A549 (cell line): ENCODE measurements at regions not wholly inside any gene's neighbourhood (a gene's known extent, or its start where the extent isn't known, plus 50 kb on each side); places are given as distances from the start of the nearest gene placed in this dataset.

Experiments used
- ATAC-seq, 2 experiments: fragments of 200-7000 bp in 1 of 2; fragments of >200 bp in 1 of 2; cut with Nextera tagmentation in 1 of 2; cut with Tn5 transposase in 1 of 2; 3 replicates each; pipeline versions ENCODE4 v1.8.0 to v1.9.1; 2018 to 2020; ENCODE audit warnings: mild to moderate bottlenecking in 1 of 2, moderate library complexity in 1 of 2
- CTCF ChIA-PET: fragments of 300-600 bp; sonication (Branson Sonifier 250); formaldehyde crosslinking; extraction: SDS; loops from one replicate; lab custom pipeline; 2021; ENCODE audit warnings: antibody characterized with exemption, inconsistent platforms; lab: Yijun Ruan, JAX
- POLR2A ChIA-PET: fragments of 350-600 bp; formaldehyde crosslinking; extraction: SDS; loops from one replicate; lab custom pipeline; 2021; ENCODE audit warnings: antibody characterized with exemption, inconsistent platforms; lab: Yijun Ruan, JAX
- DNase-seq, 2 experiments: peaks; one replicate each; pipeline versions ENCODE4 v3.0.0 to v3.0.0-alpha.2; 2011 to 2016; ENCODE audit warnings: low read depth in 1 of 2, low spot score in 1 of 2
- FAIRE-seq: peaks from 2 replicates; lab custom pipeline; 2011; peaks lifted over from hg19 to GRCh38; lab: Jason Lieb, UNC
- H3K27ac ChIP-seq, 2 experiments: fragments of >200 bp; sonication (Bioruptor Twin); formaldehyde crosslinking; 3 replicates each; pipeline ENCODE4 v1.5.1; 2016 to 2017
- H3K4me1 ChIP-seq: fragments of >200 bp; sonication (Bioruptor Twin); formaldehyde crosslinking; 3 replicates; pipeline ENCODE4 v1.6.1; 2016
- H3K4me2 ChIP-seq: fragments of >200 bp; sonication (Bioruptor Twin); formaldehyde crosslinking; 3 replicates; pipeline ENCODE4 v1.6.1; 2016
- H3K4me3 ChIP-seq: fragments of >200 bp; sonication (Bioruptor Twin); formaldehyde crosslinking; 3 replicates; pipeline ENCODE4 v1.5.1; 2016
- H3K9me3 ChIP-seq: fragments of >200 bp; sonication (Bioruptor Twin); formaldehyde crosslinking; 3 replicates; pipeline ENCODE4 v1.6.1; 2016
- BHLHE40 ChIP-seq: IDR thresholded peaks from 2 replicates; pipeline ENCODE4 v1.6.1; 2012; ENCODE audit warnings: low read depth, low read length, inconsistent platforms
- CHD2 ChIP-seq: fragments of 150-350 bp; IDR thresholded peaks from 2 replicates; pipeline ENCODE4 v1.6.1; 2014; ENCODE audit warnings: low read length; ENCODE audit not compliant: partially characterized antibody
- CHD4 ChIP-seq: fragments of 200-600 bp; sonication (generic); IDR thresholded peaks from 2 replicates; pipeline ENCODE4 v1.6.1; 2016; ENCODE audit warnings: antibody characterized with exemption, mild to moderate bottlenecking, borderline replicate concordance
- CTCF ChIP-seq: fragments of >200 bp; sonication (Bioruptor Twin); formaldehyde crosslinking; IDR thresholded peaks from 3 replicates; pipeline ENCODE4 v1.5.1; 2016
- E2F6 ChIP-seq: IDR thresholded peaks from 2 replicates; pipeline ENCODE4 v1.6.1; 2012; ENCODE audit warnings: low read depth, borderline replicate concordance
- EHF ChIP-seq: fragments of 250-450 bp; sonication (Bioruptor Pico); IDR thresholded peaks from 2 replicates; pipeline ENCODE4 v1.5.0; 2020; ENCODE audit warnings: mild to moderate bottlenecking
- ESRRA ChIP-seq: fragments of 150-350 bp; IDR thresholded peaks from 2 replicates; pipeline ENCODE4 v1.6.1; 2014; ENCODE audit warnings: mild to moderate bottlenecking, low read length, borderline replicate concordance
- FOSB ChIP-seq: fragments of 250-450 bp; sonication (Bioruptor Pico); IDR thresholded peaks from 2 replicates; pipeline ENCODE4 v1.5.0; 2020; ENCODE audit warnings: mild to moderate bottlenecking, moderate library complexity
- FOSL2 ChIP-seq, 2 experiments: fragments of 450-650 bp in 1 of 2; fragments of >200 bp in 1 of 2; sonication (Bioruptor Twin) in 1 of 2; formaldehyde crosslinking; IDR thresholded peaks; 2 replicates each; pipeline versions ENCODE4 v1.5.0 to v1.6.1; 2016 to 2020; ENCODE audit warnings: mild to moderate bottlenecking in 1 of 2, moderate library complexity in 1 of 2
- HDAC2 ChIP-seq: fragments of 200-600 bp; sonication (generic); IDR thresholded peaks from 2 replicates; pipeline ENCODE4 v1.6.1; 2016
- HEYL ChIP-seq: fragments of 250-450 bp; sonication (Bioruptor Pico); IDR thresholded peaks from 2 replicates; pipeline ENCODE4 v1.8.0; 2021; ENCODE audit warnings: mild to moderate bottlenecking, moderate library complexity
- HMGXB4 ChIP-seq: fragments of 250-450 bp; sonication (Bioruptor Pico); IDR thresholded peaks from 2 replicates; pipeline ENCODE4 v1.5.0; 2021; ENCODE audit warnings: mild to moderate bottlenecking, moderate library complexity, borderline replicate concordance
- HOXA7 ChIP-seq: fragments of 250-450 bp; sonication (Bioruptor Pico); IDR thresholded peaks from 2 replicates; pipeline ENCODE4 v1.5.0; 2020; ENCODE audit warnings: mild to moderate bottlenecking, moderate library complexity
- HOXB13 ChIP-seq: fragments of 250-450 bp; sonication (Bioruptor Pico); IDR thresholded peaks from 2 replicates; pipeline ENCODE4 v1.5.0; 2020; ENCODE audit warnings: low read depth, mild to moderate bottlenecking, moderate library complexity
- HOXB5 ChIP-seq: fragments of 250-450 bp; sonication (Bioruptor Pico); IDR thresholded peaks from 2 replicates; pipeline ENCODE4 v1.5.0; 2020; ENCODE audit warnings: mild to moderate bottlenecking, moderate library complexity
- JUN ChIP-seq, 2 experiments: fragments of >200 bp; sonication (Bioruptor Twin); formaldehyde crosslinking; IDR thresholded peaks; 2 replicates in 1 of 2; 3 replicates in 1 of 2; pipeline ENCODE4 v1.6.1; 2016 to 2017
- JUNB ChIP-seq: fragments of >200 bp; sonication (Bioruptor Twin); formaldehyde crosslinking; IDR thresholded peaks from 2 replicates; pipeline ENCODE4 v1.6.1; 2016
- KDM5A ChIP-seq: fragments of 200-600 bp; sonication (generic); IDR thresholded peaks from 2 replicates; pipeline ENCODE4 v1.6.1; 2016; ENCODE audit warnings: antibody characterized with exemption, mild to moderate bottlenecking
- MAFK ChIP-seq: fragments of 450-650 bp; IDR thresholded peaks from 2 replicates; pipeline ENCODE4 v1.6.1; 2014; ENCODE audit not compliant: partially characterized antibody
- MAX ChIP-seq: IDR thresholded peaks from 2 replicates; pipeline ENCODE4 v1.6.1; 2012
- MAZ ChIP-seq: fragments of 150-350 bp; IDR thresholded peaks from 2 replicates; pipeline ENCODE4 v1.6.1; 2014; ENCODE audit warnings: antibody characterized with exemption, low read depth, low read length, borderline replicate concordance
- MYC ChIP-seq: IDR thresholded peaks from 2 replicates; pipeline ENCODE4 v1.6.1; 2012; ENCODE audit warnings: mild to moderate bottlenecking, inconsistent platforms, low read length, improper control_type of control experiment, borderline replicate concordance
- NFE2L2 ChIP-seq: fragments of 150-350 bp; conservative IDR thresholded peaks from 2 replicates; pipeline ENCODE4 v1.6.1; 2014; ENCODE audit warnings: low read length
- NPAS2 ChIP-seq: fragments of 250-450 bp; sonication (Bioruptor Pico); IDR thresholded peaks from 2 replicates; pipeline ENCODE4 v1.8.0; 2022; ENCODE audit warnings: mild to moderate bottlenecking, moderate library complexity, borderline replicate concordance
- POLR2A ChIP-seq: IDR thresholded peaks from 2 replicates; pipeline ENCODE4 v1.6.1; 2012; ENCODE audit warnings: mild to moderate bottlenecking, low read length
- RARB ChIP-seq: fragments of 250-450 bp; sonication (Bioruptor Pico); IDR thresholded peaks from 2 replicates; pipeline ENCODE4 v1.8.0; 2021; ENCODE audit warnings: mild to moderate bottlenecking, moderate library complexity
- RFX5 ChIP-seq: fragments of 450-650 bp; IDR thresholded peaks from 2 replicates; pipeline ENCODE4 v1.7.1; 2014; ENCODE audit warnings: antibody characterized with exemption, mild to moderate bottlenecking, moderate library complexity
- RNF2 ChIP-seq: fragments of 200-600 bp; sonication (generic); IDR thresholded peaks from 2 replicates; pipeline ENCODE4 v1.6.1; 2016; ENCODE audit warnings: low read depth, mild to moderate bottlenecking, antibody characterized with exemption, moderate library complexity, borderline replicate concordance
- SREBF2 ChIP-seq: fragments of 450-650 bp; IDR thresholded peaks from 2 replicates; pipeline ENCODE4 v1.6.1; 2014; ENCODE audit warnings: mild to moderate bottlenecking, moderate library complexity
- TP53 ChIP-seq: fragments of 250-450 bp; sonication (Bioruptor Pico); IDR thresholded peaks from 2 replicates; pipeline ENCODE4 v1.5.0; 2021; ENCODE audit warnings: mild to moderate bottlenecking, moderate library complexity
- ZSCAN20 ChIP-seq: fragments of 250-450 bp; sonication (Bioruptor Pico); IDR thresholded peaks from 2 replicates; pipeline ENCODE4 v1.8.0; 2022; ENCODE audit warnings: mild to moderate bottlenecking, moderate library complexity
- WGBS: methylation state at CpG from one replicate; pipeline ENCODE4 v1.1.6; 2017; ENCODE audit errors: missing lambda C conversion rate; 5-methylcytosine and 5-hydroxymethylcytosine counted together

DNA sequence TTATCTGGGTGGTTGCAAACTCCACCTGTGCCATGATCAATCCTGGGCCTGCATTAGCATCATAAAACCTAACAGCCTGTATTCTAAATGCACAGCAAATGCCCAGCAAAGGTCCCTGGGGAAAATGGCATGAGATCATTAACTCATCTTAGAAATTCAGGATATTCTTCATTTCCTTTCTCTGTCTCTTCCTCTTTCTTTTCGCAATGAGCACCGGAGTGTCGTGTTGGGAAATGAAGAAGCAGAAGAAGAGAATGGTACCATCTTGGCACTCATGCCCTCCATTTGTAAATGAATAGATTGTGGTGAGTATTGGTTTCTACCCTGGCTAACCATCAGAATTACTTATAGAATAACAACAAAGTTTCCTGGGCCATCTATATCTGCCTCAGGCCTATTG is 193.6 kb downstream of the GALC start:
- H3K27ac ChIP-seq, result no peak overlapping the region
- 77% methylated on average over 3 of the region's 3 CpGs for WGBS
- no peak for TF ChIP-seq E2F6
- TF ChIP-seq HOXB13 (CRISPR knock-in tag), result no peak
- no peak for TF ChIP-seq BHLHE40
- TF ChIP-seq HMGXB4, result no peak
- no peak for TF ChIP-seq CHD2
- no peak for TF ChIP-seq POLR2A
- no peak for TF ChIP-seq JUN (IDR thresholded peaks at IDR 0.05)
- TF ChIP-seq MYC, result no peak
- no peak for TF ChIP-seq SREBF2
- TF ChIP-seq NFE2L2, result no peak
- TF ChIP-seq MAX, result no peak
- H3K4me2 ChIP-seq, result no peak overlapping the region
- FAIRE-seq (no peak), ATAC-seq (no peak), DNase-seq (no peak)
- no peaks in the 10 kb centered on the region for H3K9me3 ChIP-seq
- no peaks in the 10 kb centered on the region for H3K4me1 ChIP-seq
- no peak overlapping the region for H3K4me3 ChIP-seq
- POLR2A ChIA-PET, result no interaction called here
- CTCF ChIA-PET, result no interaction called here

- ATAC-seq (no peak), FAIRE-seq (no peak), DNase-seq (no peak)
- no peak overlapping the region for H3K4me2 ChIP-seq
- no peak for TF ChIP-seq POLR2A
- no peak for TF ChIP-seq NPAS2 (CRISPR knock-in tag)
- no peak for TF ChIP-seq ESRRA
- no peak for TF ChIP-seq RARB (CRISPR knock-in tag)
- TF ChIP-seq KDM5A, result no peak
- TF ChIP-seq FOSB (CRISPR knock-in tag), result no peak
- no peak for TF ChIP-seq MAZ
- TF ChIP-seq HDAC2, result no peak
- no peak for TF ChIP-seq HMGXB4
- TF ChIP-seq HOXA7 (CRISPR knock-in tag), result no peak
- no peaks in the 10 kb centered on the region for H3K9me3 ChIP-seq
- H3K4me1 ChIP-seq, result no peaks in the 10 kb centered on the region
- H3K4me3 ChIP-seq, result no peak overlapping the region
- no peak overlapping the region for H3K27ac ChIP-seq
- CTCF ChIA-PET, result no interaction called here
- POLR2A ChIA-PET, result no interaction called here
- WGBS, result 27% methylated on average over 7 of the region's 7 CpGs
These were observed 196.0 kb downstream of the GALC start for GRCh38 chr14:87797001-87797400.

DNA sequence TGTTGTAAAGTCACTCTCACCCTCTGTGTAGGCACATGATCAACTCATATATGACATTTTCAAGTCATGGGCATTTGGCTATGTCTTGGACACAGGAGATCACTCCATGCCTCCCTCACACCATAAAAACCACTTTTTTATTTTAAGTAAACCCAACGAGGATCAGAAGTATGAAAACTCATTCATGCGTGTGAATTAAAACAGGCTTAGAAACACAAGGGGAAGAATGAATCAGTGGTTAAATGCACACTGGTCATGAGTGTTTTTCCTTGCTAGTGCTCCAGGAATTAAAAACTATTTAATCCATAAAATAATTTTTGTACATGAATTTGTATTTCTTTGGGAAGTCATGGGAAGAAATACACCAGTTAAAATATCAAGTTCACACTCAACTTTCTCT is 198.4 kb downstream of the GALC start:
- TF ChIP-seq RFX5 (no peak), FOSL2 (IDR thresholded peaks at IDR 0.05) (no peak), FOSL2 (CRISPR knock-in tag; IDR thresholded peaks at IDR 0.05) (no peak), CHD4 (no peak), MAFK (no peak), HEYL (no peak), TP53 (no peak), CTCF (no peak), RNF2 (no peak), JUNB (no peak), HOXB5 (CRISPR knock-in tag) (no peak), SREBF2 (no peak), ZSCAN20 (no peak), EHF (CRISPR knock-in tag) (no peak), E2F6 (no peak), FOSB (CRISPR knock-in tag) (no peak)
- ChIA-PET POLR2A (no interaction called here), CTCF (no interaction called here)
- WGBS, result 28% methylated on average over 2 of the region's 2 CpGs
- FAIRE-seq (no peak), ATAC-seq (no peak), DNase-seq (no peak)
- H3K27ac ChIP-seq, result no peak overlapping the region
- no peak overlapping the region for H3K4me3 ChIP-seq
- no peaks in the 10 kb centered on the region for H3K4me1 ChIP-seq
- no peaks in the 10 kb centered on the region for H3K9me3 ChIP-seq
- no peak overlapping the region for H3K4me2 ChIP-seq
